ENCODE measurements at regions not wholly inside any gene's neighbourhood (a gene's known extent, or its start where the extent isn't known, plus 50 kb on each side); places are given as distances from the start of the nearest gene placed in this dataset.

- Histone ChIP-seq H3K9me1 (ENCODE audit: control insufficient read depth, insufficient read depth, low read length) (no peaks in the 10 kb centered on the region), H3K27ac (ENCODE audit: extremely low read depth, low read depth, low read length) (no peak overlapping the region), H3K36me3 (ENCODE audit: control insufficient read depth, insufficient read depth, low read length) (no peaks in the 10 kb centered on the region), H3K79me2 (ENCODE audit: control insufficient read depth, insufficient read depth, low read length) (no peaks in the 10 kb centered on the region), H3K4me2 (ENCODE audit: insufficient read depth, low read length) (no peak overlapping the region), H3K4me1 (replicated peaks in 1 of 2; ENCODE audit: control insufficient read depth in 2 of 2, insufficient read depth in 2 of 2, low read length in 2 of 2) (no peaks in the 10 kb centered on the region), H3K27me3 (ENCODE audit: control insufficient read depth in 2 of 2, insufficient read depth in 2 of 2, low read length in 2 of 2) (peaks cover 0 to 3% of the 10 kb centered on the region in 2 experiments; a peak in 1 of 5 replicates), H3K4me3 (no peak overlapping the region), H2AFZ (ENCODE audit: low read depth, low read length) (no peak overlapping the region), H3K9me3 (replicated peaks; ENCODE audit: control insufficient read depth, insufficient read depth, low read depth, low read length) (no peaks in the 10 kb centered on the region), H3K9ac (ENCODE audit: insufficient read depth in 1 of 2, low read depth in 2 of 2, low read length in 2 of 2) (no peak overlapping the region), H4K20me1 (replicated peaks; ENCODE audit: control insufficient read depth, insufficient read depth, low read length) (no peaks in the 10 kb centered on the region)
- no peak for TF ChIP-seq KLF16 (IDR thresholded peaks at IDR 0.05)
- no peak for TF ChIP-seq ILF3 (IDR thresholded peaks at IDR 0.05; ENCODE audit: borderline replicate concordance)
- TF ChIP-seq NRF1 (conservative IDR thresholded peaks at IDR 0.05 in 1 of 2, IDR thresholded peaks at IDR 0.05 in 1 of 2), result no peak
- no peak for TF ChIP-seq KLF1 (tag; IDR thresholded peaks at IDR 0.05)
- TF ChIP-seq PTRF (tag; IDR thresholded peaks at IDR 0.05), result no peak
- TF ChIP-seq BACH1 (tag; IDR thresholded peaks at IDR 0.05), result no peak
- TF ChIP-seq ETS2 (tag; IDR thresholded peaks at IDR 0.05; ENCODE audit: borderline replicate concordance, poor library complexity, severe bottlenecking), result no peak
- no peak for TF ChIP-seq ATF4 (CRISPR knock-in tag; IDR thresholded peaks at IDR 0.05)
- TF ChIP-seq CBX5 (IDR thresholded peaks at IDR 0.05; ENCODE audit: borderline replicate concordance, low read depth), result no peak
- TF ChIP-seq CHAMP1 (IDR thresholded peaks at IDR 0.05), result no peak
- TF ChIP-seq SRSF1 (IDR thresholded peaks at IDR 0.05; ENCODE audit: low read depth, low read length), result no peak
- TF ChIP-seq BRD9 (IDR thresholded peaks at IDR 0.05; ENCODE audit: low read depth, partially characterized antibody), result no peak
- TF ChIP-seq ZNF57 (CRISPR knock-in tag; IDR thresholded peaks at IDR 0.05), result no peak
- TF ChIP-seq ARID3A (IDR thresholded peaks at IDR 0.05; ENCODE audit: borderline replicate concordance, low read depth, low read length), result no peak
- FAIRE-seq (no peak), DNase-seq (ENCODE audit: extremely low read depth in 1 of 4, low spot score in 3 of 4) (no peak), ATAC-seq (no peak)
- ChIA-PET POLR2A (interaction anchor here (0.7 kb wide), 1 partner anchor 847 kb away, joined by 3 read pairs; no protein-coding TSS in a partner anchor), CTCF (ENCODE audit: low intra/inter-chr PET ratio) (no interaction called here)
- WGBS (ENCODE audit: insufficient coverage, low coverage, missing lambda C conversion rate), result under 1% methylated on average over 10 of the region's 10 CpGs
- no TSS peak for BruUV-seq (replicated peaks)
- intact Hi-C loops (cut with micrococcal nuclease), result loop anchor here (5.0 to 10.0 kb wide), 2 partner anchors 780 to 807 kb away; no protein-coding TSS in a partner anchor
- in situ Hi-C loops (cut with MboI), result no loop called here
Measured at GRCh38 chr12:46934374-46935111, 108.7 kb upstream of the SLC38A4 start.

Measured in K562 (cell line).